OCI-LY1 (cell line): ENCODE measurements at regions not wholly inside any gene's neighbourhood (a gene's known extent, or its start where the extent isn't known, plus 50 kb on each side); places are given as distances from the start of the nearest gene placed in this dataset.

ENCODE experiments used
- EZH2 ChIP-seq: fragments of 200-600 bp; sonication (generic), shearing (Covaris generic); IDR thresholded peaks from 2 replicates; pipeline ENCODE4 v1.8.0; 2017; ENCODE audit warnings: borderline replicate concordance, mixed run types, mild to moderate bottlenecking, antibody characterized with exemption, low read length, moderate library complexity, mixed read lengths
- TF ChIP-seq, protein P1 (sequence below): fragments of 200-600 bp; sonication (generic), shearing (Covaris generic); IDR thresholded peaks from 2 replicates; pipeline ENCODE4 v1.5.1; 2017; ENCODE audit warnings: mild to moderate bottlenecking, antibody characterized with exemption, low read length, moderate library complexity, mixed read lengths

DNA sequence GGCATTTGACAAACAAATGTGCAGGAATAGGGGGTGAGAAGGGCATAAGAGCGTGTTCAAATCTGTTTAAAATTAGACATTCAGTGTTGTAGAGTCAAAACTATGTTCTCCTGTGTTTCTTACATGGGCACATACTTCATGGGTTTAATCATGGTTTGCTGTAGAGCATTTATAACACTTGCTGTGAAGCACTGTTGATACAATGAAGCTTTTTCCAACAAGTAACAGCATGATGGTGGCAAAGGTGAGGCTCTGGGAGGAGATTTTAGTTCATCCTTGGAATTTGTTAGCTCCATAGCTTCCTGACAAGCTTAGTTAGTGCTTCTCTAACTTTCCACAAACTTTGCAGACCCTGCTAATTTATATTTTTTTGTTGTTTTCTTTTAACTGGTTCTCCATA lies 900.7 kb downstream of the TFAP2A start:
- TF ChIP-seq, protein P1, sequence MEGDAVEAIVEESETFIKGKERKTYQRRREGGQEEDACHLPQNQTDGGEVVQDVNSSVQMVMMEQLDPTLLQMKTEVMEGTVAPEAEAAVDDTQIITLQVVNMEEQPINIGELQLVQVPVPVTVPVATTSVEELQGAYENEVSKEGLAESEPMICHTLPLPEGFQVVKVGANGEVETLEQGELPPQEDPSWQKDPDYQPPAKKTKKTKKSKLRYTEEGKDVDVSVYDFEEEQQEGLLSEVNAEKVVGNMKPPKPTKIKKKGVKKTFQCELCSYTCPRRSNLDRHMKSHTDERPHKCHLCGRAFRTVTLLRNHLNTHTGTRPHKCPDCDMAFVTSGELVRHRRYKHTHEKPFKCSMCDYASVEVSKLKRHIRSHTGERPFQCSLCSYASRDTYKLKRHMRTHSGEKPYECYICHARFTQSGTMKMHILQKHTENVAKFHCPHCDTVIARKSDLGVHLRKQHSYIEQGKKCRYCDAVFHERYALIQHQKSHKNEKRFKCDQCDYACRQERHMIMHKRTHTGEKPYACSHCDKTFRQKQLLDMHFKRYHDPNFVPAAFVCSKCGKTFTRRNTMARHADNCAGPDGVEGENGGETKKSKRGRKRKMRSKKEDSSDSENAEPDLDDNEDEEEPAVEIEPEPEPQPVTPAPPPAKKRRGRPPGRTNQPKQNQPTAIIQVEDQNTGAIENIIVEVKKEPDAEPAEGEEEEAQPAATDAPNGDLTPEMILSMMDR, result no peak
- TF ChIP-seq EZH2, result no peak
